ENCODE measurements at regions not wholly inside any gene's neighbourhood (a gene's known extent, or its start where the extent isn't known, plus 50 kb on each side); places are given as distances from the start of the nearest gene placed in this dataset.

DNA sequence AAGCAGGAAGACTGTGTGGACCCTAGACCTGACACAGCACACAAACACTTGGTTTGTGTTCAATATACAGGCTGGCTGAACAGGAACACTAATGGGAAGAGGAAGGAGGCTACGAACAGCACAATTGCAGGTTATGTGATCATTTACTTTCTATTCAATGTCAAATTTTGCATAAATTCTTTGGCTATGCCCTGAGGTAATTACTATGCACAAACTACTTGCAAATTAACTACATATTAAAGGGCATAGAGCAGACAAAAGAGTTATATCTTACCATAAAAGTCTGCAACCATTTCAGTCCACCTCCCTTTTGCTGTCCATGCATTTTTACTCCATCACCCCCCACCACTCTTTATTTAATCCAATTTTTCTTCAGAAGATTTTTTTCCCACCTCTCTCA lies 291.2 kb upstream of the TMTC1 start:
- no peak for DNase-seq

DNA sequence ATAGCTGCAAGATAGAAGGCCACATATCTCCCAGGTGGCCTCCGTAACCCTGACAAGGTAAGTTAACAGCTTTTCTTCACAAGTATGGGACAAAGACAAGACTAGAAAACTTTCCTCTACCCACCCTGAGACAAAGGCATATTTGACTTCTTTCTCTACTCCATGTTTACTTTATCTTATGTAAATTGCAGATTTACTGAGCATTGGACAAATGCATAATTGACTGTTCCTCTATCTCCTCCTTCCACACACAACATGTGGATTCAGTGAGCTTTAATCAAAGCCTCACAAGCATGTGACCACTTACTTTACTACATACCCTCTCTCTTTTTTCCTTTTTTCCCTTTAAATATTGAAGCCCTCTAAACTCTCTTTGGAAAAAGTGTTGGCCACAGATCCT lies 289.1 kb upstream of the TMTC1 start:
- DNase-seq: no peak

DNA sequence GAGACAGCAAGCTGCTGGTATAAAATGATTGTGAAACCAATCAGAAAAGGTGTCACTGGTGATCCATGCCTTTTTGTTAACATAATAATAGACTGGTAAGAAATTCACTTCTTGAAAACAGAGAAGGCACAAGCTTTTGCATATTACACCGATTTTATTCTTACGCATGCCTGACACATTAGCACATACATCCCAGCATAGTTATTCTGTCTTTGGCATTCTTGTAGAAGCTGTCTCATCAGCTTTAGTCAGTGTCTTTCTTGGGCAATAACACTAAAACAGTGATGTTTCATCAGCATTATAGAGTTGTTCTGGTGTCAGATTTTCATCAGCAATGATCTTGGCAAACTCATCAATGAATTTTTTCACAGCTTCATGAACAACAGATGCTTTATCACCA lies 283.4 kb upstream of the TMTC1 start:
- DNase-seq: no peak

DNA sequence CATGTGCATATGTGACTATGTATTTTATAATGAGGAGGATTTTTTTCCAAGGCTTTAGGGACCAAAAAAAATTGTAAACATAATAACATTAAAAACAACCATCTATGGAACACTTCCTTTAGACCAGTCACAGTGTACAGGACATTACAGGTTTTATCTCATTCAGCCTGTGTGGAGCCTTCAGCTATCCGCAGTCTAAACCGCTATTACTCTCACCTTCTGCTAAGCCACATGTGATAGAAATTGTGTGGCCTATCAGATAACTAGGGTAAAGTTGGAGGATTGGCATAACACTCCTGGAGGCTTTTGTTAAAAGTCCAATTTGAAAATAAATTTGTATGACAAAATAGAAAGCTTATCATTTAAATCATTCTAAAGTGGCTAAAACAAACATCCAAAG lies 281.2 kb upstream of the TMTC1 start:
- DNase-seq: no peak

DNA sequence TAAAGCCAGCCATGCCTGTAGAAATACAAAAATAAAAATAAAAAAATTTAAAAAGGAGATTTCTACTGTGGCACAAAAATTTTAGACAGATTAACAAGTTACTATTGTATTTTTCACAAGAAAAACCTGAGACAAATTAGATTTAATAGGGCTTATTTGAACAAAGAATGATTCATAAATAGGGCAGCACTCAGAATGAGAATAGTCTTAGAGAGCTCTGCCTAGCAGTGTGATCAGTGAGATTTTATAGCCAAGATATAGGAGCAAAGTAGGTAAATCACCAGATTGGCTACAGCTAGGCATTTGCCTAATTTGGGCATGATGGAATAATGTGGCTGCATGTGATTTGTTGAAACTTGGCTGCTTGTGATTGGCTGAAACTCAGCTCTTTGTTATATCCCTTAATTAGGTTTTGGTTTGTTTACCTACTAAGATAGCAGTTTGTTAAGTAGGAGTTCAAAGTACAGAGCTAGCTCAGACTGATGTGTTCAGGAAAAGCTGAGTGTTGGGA lies 279.7 kb upstream of the TMTC1 start:
- no peak for DNase-seq

DNA sequence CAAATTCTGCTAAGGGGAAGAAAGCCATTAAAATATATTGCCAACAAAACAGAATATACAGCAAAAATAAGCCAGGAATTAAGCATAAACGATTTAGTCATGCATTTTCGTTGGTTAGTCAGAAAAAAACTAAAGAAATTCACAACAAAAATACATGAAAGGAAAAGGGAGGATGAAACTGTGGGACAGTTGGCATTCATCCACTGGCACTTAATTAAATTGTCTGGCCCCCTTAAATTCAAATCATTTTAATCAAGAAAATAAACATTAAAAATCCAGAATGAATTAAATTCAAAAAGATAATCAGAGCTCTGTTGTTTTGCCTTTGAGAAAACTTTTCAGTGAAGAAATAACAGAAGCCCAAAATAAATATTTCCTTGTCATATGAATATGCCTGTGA lies 264.6 kb upstream of the TMTC1 start:
- no peak for DNase-seq

DNA sequence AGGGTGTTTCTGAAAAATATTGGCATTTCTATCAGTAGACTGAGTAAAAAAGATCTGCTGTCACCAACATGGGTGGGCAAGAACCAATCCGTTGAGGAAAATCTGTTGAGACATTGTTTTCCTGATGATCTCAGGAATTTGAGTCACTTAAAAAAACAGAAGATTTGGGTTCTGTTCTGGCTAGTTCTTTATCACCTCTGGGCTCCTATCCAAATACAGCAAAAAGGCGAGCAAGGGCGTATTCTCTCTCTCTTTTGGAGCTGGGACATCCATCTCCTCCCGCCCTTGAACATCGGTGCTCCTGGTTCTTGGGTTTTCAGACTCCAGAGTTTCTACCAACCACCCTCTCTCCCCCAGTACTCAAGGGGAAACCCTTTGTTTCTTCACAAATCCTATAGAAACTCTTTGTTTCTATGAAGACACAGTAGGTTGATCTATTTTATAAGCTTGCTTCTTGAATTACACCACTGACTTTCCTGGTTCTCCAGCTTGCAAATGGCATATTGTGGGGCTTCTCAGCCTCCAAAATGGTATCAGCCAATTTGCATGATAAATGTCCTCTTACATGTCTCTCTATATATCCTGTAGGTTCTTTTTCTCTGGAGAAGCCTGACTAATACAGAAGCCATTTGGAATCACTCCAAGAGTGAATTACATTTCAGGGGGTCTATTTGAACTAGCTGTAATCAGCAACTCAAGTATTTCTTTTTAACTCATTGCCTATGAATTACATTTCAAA lies 263.9 kb upstream of the TMTC1 start:
- DNase-seq: no peak

DNA sequence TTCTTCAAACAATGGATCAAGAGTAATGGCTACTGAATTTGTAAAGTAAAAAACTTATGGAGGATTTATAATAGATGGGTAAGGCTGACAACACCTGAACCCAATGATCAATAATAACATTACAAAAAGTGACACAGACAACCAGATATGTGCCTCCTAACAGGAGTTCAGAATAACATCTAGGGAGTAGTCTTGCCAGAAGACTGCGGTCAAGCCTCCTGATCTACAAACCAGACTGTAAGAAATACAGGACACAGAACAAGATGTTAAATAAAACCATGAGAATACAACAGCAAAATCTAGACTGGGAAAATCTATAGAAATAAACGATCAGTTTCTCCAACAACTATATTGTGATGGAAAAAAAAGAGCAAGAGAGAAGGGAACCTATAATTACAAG lies 262.6 kb upstream of the TMTC1 start:
- no peak for DNase-seq

DNA sequence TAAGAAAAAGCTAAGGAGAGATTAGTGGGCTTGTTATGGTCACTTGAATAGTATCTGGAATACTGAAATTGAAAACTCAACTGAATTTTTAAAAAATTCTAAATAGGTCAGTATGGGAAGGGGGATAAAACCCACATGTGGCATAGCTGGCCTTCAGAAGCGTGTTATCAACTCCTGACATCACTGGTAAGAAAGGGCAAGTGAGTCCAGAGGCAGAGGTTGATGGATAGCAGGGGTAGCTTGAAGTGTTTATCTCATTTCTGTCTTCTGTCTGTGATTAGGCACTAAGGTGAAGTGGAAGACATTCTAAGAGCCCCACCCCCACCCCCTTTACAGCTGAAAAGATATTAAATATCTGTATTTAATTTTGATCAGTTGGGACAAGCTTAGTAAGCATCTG lies 261.4 kb upstream of the TMTC1 start:
- DNase-seq: no peak

DNA sequence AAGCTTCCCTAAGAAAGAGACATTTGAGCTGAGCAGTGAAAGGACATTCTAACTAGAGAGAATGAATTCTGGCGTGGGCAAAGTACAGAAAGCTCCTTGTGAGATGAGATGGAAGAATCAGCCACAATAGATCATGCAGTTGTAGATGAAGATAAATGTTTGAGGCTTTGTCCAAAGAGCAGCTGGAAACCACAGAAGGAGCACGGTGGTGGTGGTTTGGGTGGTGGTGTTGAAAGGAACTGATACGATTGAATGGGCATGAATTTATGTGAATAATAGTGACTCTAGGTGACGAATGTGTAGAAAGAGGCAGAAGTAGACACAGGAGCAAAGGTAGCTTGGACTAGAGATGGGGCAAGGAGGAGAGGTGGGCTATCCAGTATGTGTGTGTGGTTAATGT lies 260.5 kb upstream of the TMTC1 start:
- DNase-seq: no peak

DNA sequence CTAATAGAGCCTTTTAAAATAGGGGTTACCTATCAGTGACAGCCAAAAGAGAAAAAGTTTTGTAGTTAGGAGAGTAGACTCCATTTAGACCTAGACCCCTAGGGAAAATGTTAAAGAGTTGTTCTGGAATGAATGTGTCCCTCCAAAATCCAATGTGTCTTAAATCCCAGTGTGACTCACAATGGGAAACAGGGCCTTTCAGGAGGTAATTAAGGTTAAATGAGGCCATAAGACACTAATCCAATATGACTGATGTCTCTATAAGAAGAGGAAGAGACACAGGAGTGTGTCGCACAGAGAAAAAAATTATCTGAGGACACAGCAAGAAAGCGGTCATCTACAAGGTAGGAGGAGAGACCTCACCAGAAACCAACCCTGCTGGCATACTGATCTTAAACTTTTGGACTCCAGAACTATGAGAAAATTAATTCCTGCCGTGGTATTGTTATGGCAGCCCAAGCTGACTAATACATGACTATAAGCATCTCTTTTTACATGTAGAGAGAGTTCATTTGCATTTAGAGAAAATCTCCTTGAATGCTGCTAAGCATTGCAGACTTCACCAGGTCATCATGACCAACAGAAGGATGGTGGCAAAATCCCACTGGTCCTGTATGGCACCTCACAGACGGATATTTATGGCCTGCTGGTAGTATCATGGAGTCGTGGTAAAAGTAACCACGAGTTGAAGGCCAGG lies 259.6 kb upstream of the TMTC1 start:
- DNase-seq: no peak

DNA sequence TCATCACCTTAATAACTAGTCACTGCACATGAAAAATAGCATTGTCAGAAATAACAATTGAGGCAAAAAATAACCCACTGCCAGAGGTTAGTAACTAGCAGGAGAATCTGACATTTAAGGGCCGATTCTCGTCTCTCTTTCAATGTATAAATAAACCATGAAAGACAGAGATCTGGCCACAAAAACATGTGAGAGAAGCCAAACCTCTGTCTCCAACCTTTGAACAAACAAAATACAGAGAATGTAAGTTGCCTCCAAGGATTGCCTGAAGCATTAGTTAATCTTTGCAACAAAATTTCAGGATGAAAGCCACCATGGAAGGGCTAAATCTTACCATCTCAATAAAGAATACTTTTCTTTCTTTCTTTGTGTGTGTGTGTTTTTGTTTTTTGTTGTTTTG lies 257.4 kb upstream of the TMTC1 start:
- DNase-seq: no peak

DNA sequence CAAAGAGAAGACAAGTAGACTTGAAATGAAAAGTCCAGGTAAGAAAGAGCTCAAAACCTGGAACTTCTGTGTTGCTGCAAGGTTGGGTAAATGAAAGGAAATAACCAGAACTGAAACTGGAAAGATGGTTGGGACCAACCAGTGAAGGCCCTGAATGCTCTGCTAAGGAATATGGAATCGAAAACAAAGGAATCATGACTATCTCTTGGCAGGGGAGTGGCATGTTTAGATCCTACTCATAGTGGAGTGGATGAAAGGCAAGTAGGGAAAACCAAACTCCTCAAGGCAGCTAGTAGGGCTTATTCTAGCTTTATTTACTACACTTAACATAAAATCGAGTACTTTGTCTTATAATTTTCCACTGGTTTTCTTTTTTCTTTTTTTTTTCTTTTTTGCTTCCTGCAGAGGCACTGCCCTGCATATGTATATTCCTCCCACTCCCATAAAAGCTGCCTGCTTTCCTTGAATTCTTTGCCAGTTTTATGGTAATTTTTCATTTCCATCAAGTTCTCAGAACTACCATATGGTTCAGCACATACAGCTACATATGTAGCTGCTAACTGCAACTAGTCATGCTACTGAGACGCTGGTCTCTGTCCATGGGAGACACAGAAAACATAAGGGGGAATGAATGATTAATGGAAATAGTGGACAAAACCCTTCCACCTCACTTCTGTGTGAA lies 247.1 kb upstream of the TMTC1 start:
- DNase-seq: no peak

DNA sequence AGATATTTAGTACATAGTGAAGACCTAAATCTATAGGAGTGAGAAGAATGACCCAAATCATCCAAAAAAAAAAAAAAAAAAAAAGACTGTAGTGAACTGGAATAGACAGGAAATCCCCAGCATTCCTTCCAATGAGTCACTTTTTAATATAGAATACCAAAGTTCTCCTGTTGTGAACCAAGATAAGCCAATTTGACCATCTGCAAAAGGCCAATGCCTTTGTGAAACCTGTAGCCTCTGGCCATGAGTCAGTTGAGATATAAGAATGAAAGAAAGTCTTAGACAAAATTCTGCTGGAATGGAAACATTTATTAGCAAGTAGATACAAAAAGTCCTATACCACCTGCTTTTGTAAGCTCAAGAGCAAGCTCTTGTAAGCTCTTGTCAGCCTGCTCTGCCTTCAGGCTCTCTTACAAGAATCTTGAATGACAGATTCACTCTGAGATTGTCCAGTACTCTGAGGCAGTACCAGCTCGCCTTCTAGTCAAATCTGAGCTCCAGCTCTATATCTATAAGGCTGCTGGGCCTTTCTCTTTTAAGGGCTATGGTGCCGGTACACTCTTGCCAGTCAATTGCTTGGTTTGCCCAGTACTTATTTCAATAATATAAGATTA lies 243.0 kb upstream of the TMTC1 start:
- DNase-seq: no peak

DNA sequence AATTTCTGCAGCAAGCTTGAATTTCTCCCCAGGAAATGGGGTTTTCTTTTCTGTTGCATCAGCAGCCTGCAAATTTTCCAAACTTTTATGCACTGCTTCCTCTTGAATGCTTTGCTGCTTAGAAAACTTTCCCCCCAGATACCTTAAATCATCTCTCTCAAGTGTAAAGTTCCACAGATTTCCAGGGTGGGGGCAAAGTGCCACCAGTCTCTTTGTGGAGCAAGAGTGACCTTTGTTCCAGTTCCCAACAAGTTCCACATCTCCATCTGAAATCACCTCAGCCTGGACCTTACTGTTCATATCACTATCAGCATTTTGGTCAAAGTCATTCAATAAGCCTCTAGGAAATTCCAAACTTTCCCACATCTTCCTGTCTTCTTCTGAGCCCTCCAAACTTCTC lies 241.6 kb upstream of the TMTC1 start:
- DNase-seq: no peak

DNA sequence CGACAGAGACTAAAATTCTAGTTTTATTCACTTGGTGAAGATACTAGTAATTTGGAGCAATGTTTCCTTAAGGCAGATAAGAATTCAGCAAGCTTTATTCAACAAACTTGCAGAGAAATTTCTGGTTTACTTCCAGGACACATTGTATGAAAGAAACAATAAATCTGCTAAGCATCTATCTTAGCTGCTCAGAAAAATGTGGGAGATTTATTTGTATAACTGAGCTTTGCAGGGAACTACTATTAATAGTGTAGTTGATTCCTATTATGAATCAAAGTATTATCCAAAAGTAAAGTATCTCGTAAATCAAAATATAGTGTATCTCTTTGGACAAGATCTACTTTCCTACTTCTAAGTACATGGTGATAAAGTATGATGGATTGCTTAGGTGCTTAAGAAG lies 239.4 kb upstream of the TMTC1 start:
- no peak for DNase-seq

DNA sequence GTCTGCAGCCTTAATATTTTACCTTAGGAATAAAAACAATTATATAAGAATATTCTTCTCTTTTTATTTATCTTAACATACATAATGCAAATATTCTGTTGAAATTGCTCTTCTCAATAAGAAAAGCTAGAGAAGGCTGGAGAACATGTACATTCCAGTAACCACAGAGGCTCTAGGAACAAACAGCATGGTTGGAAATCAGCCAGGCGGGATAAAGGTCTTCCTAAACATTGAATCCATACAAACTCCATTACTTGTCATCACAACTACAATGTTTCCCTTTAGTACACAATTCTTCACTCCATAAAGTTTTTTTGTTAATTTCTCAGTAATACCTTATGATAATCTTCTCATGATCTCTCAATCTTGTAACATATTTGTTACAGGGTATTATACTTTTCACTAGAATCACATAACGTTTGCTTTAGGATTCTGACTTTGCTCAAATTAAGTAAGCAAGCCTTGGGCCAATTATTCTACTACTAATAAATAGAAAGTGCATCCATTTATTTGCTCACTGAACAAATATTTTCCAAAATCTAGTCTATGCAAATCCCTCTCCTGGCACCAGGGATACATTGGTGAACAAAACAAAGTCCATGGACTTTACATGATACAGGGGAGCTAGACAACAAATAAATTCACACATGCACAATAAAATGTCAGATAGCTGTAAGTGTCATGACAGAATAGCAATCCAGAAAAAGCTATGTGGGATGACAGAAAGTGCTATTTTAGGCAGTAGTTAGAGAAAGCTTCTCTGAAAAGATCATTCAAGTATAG lies 237.5 kb upstream of the TMTC1 start:
- no peak for DNase-seq

DNA sequence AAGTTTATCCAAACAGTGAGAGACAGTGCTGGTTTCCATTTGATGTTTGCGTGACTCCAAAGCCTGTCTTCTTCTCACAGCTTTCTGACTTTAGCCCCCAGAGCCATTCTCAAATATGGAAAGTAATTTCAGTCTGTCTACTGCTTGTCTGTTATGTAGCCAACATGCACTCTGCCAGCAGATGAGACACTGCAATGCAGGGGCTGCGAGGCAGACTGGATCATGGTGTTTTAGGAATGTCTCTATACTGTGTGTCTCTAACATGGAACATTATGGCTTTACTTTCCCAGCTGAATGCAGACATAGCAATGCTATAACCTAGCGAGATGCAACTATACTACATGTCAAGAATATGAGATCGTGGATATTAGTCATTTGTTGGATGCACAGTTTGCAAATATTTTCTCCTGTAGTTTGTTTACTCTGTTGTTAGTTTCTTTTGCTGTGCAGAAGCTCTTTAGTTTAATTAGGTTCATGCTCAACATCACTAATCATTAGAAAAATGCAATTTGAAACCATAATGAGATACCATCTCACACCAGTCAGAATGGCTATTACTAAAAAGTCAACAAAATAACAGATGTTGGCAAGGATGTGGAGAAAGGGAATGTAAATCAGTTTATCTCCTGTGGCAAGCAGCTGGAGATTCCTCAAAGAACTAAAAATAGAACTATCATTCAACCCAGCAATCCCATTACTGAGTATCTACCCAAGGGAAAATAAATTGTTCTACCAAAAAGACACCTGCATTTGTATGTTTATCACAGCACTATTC lies 235.8 kb upstream of the TMTC1 start:
- DNase-seq: no peak

DNA sequence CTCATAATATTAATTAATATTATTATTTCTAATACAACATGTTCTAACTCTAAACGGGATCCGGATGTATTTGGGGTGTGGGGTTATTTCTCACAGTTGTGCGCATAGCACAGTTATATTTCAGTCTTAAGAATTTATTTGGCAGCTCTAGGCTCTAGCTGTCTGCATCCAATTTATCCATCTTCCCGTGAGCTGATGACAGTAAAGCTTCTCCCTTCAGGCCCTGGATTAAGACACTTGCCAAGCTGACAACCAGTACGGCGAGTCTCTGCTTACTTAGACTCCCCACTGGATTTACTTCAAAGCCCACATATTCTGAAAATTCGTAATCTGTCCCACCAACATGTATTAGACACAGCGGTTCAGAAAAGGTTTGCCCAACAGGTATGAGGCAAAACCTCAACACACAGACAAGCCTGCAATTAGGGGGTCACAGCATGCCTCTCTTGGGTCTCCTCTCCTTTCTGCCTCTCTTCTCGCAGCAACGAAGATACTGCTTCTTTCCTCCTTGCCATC lies 232.9 kb upstream of the TMTC1 start:
- DNase-seq: no peak

DNA sequence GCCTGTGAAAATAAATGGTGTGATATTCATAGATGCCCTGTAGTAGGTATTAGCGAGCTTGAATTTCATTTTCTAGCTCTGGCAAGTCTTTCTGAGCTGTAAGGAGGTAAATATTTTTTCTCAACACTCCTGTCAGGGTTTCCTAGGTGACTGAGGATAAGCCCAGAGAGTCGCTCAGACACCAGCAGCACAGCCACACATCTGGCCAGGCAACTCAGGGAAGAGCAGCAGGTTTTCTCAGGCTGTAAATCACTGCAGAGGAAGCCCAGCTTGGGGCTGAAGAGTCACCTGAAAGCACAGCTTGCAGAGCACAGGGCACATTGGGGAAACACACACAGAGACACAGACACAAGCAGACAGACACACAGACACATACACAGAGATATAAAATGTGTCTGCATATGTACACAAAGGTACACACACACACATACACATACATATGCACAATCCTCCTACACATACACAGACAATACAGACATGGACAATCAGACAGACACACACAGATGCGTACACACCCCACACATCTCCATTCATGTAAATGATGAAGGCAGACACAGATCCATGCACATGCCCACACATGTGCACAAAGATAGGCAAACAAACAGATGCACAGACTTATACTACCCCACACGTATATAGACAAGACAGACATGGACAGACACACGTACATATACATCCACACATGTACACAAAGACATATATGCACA lies 232.0 kb upstream of the TMTC1 start:
- no peak for DNase-seq

DNA sequence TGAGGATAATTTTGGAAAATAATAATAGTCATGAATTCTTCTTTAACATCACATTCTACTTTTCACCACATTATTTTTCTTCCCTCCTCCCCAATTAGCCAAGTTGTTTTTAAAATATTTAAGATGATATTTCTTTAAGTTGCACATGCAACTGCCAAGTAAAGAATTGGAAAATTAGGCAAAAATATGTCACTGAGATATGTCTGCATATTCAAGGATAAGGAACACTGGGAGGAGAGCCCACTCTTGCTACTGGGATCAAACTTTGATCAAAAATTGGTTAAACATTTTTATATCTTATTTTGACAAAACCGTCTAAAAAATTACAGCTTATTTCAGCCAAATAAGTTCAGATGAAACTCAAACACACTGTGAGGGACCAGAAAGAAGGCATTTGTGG lies 231.2 kb upstream of the TMTC1 start:
- DNase-seq: no peak

Measured in MV-4-11 (cell line).